ENCODE measurements at regions not wholly inside any gene's neighbourhood (a gene's known extent, or its start where the extent isn't known, plus 50 kb on each side); places are given as distances from the start of the nearest gene placed in this dataset.

GRCh38 chr2:217040099-217040498 lies 180.2 kb upstream of the TNP1 start:
- no peak for DNase-seq (ENCODE audit: low read depth in 2 of 2)

- DNase-seq (ENCODE audit: low read depth in 2 of 2), result no peak
Observed at GRCh38 chr2:217038001-217038400, 178.1 kb upstream of the TNP1 start.

DNA sequence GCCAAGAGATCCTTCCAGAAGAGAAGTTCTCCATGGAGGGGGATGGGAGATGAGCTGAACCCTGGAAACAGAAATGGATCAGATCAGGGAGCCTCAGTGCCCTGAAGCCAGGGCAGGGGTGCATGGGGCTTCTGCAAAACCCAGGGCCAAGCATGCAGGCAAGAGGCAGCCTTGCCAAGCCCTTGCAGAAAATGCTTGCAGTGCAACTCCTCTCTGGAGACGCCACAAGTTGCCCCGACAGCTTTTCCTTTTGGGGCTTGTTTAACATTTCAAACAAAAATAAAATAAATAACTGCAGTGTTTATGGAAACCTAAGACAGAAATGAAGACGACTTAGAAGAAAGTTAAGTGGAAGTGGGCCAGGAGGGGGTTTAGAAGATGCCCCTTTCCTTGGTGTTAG lies 177.5 kb upstream of the TNP1 start:
- no peak for DNase-seq (ENCODE audit: low read depth in 2 of 2)

GRCh38 chr2:217035967-217036366 lies 176.1 kb upstream of the TNP1 start:
- DNase-seq (ENCODE audit: low read depth in 2 of 2), result no peak

DNA sequence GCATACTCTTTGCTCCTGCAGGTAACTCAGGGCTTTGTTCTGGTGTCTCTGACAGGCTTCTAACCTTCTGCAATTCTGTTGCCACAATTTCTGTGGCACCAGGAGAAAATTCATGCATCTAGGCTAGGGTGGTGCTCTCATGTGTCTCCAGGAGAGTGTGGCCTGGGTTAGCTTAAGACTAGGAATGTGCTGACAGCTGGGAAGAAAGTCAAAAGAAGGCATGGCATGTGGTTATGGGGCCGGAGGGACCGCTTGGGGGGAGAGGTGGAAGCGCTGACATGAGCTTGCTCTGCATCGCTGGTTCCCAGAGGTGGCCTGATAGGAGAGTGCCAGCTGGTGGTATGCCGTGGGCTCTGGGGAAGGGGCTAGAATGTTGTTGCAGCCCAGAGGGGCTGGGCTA lies 173.3 kb upstream of the TNP1 start:
- DNase-seq (ENCODE audit: low read depth in 2 of 2), result no peak

- DNase-seq (ENCODE audit: low read depth in 2 of 2), result no peak
Observed at GRCh38 chr2:217031445-217031844, 171.6 kb upstream of the TNP1 start.

- DNase-seq (ENCODE audit: low read depth in 2 of 2), result no peak
Observed at GRCh38 chr2:217030081-217030480, 170.2 kb upstream of the TNP1 start.

DNA sequence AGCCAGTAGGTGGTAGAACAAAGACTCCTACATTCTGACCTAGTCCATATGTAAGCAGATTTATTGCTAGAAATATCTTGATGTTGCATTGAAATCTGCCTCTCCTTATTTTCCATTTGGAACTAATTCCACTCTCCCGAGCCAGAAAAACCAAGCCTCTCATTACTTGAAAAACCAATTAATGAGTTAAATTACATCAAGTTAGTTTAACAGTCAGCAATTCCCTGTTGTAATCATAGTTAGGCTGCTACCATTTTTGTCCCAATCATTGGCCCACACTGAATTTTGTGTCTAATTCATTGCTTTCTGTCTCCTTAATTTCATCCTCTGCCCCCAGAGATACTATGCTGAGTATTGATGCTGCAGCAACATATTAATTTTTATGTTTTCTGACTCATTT lies 168.3 kb upstream of the TNP1 start:
- DNase-seq (ENCODE audit: low read depth in 2 of 2), result no peak

DNA sequence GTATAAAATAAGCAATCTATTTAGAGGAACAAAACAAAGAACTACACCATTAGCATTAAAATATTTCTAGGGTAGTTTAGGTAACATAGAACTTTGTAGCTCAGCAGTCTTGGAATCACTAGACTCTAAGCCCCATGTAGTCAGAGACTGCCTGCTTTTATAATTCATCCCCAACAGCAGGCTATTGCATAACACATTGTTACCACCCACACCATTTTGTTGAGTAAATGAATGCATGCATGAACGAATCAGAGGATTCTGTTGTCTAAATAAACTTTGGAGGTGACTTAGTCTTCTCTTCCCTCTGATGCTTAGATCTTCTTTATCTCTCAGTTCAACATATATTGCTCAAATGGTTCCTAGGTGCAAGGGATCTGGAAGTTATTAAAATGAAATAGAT lies 167.6 kb upstream of the TNP1 start:
- DNase-seq (ENCODE audit: low read depth in 2 of 2), result no peak

- no peak for DNase-seq (ENCODE audit: low read depth in 2 of 2)
Observed at GRCh38 chr2:217026569-217026968, 166.7 kb upstream of the TNP1 start.

- no peak for DNase-seq (ENCODE audit: low read depth in 2 of 2)
Observed at GRCh38 chr2:217026161-217026560, 166.3 kb upstream of the TNP1 start.

DNA sequence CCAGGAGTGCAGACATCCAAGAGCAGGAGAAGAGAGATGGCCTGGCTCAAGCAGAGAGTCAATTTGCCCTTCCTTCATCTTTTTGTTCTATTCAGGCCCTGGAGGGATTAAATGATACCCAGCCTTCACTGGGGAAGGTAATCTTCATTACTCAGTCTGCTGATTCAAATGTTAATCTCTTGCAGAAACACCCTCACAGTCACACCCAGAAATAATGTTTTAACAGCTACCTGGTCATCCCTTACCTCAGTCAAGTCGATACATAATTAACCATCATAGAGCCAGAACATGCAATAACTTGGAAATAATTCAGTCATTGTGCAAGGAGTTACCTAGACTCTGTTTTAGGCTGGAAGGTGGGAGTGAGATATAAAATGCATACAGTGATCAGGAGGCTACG lies 163.7 kb upstream of the TNP1 start:
- no peak for DNase-seq (ENCODE audit: low read depth in 2 of 2)

DNA sequence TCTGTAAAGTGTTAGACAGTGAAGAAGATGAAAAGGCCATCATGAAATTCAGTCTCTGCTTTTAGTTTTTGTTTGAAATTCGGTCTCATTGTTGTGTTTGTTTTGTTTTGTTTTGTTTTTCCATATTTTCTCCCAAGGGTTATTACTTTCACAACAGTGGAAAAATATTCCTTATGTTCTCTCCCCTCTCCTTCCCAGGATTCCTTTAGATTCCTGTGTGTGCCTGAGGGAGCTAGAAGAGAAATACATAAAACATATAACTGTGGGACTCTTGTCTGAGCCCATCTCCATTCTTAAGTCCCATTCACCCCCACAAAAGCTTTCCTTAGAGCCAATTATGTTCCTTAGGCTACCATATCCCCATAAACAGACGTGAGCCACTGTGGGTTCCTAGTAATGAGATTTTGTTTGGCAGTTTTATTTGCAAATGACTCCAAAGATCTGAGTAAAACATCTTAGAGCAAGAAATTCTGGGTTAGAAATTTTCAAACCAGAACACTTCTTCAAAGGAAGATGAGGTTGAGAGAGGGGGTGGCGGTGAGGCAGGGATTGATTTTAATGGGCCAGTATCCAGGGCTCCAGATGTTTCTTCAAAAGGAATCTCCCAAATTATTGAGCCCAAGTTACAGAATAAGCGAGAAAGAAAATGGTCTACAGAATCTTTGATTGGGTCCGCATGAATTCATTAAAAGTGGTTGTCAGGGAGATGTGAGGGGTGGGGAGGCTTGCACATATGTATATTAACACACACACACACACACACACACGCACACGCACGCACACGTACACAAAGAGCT lies 157.8 kb upstream of the TNP1 start:
- no peak for DNase-seq (ENCODE audit: low read depth in 2 of 2)

GRCh38 chr2:217016796-217017419 lies 157.0 kb upstream of the TNP1 start:
- no peak for DNase-seq (ENCODE audit: low read depth in 2 of 2)

DNA sequence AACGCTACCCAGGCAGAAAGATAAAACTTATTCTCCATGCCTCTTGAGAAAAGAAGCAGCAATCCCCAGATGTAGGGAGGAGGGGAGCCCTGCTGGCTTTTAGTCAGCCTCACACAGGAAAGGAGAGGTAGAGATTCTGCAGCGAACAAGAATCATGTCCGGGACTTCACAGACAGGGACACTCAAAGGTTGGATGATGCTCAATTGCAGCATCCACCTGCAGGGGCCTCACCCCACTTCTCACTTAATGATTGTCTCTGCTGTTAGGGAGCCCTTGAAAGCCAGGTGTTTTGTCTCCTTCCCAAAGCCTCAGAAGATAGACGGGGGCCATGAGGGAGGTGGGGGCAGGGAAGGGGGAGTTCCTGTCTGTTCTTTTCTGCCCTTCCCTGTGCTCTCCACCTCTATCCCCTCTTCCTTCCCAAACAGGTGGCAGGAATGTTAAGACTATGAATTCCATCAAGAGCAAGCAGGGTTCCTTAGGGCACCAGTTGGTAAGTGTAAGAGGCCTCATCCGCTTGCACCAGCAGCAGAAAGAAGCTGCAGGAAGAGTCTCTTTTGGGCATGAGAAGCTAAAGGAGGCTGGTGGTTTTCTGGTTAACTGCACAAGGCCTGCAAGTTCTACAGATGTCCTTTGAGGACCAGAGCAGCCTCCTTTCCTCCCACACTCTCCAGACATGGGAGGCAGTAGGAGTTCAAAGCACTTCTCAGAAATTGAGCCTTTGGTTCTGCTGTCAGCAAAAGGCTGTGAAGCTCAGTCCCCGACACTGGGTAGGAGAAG lies 154.7 kb upstream of the TNP1 start:
- no peak for DNase-seq (ENCODE audit: low read depth in 2 of 2)

GRCh38 chr2:217013926-217014325 lies 154.1 kb upstream of the TNP1 start:
- no peak for DNase-seq (ENCODE audit: low read depth in 2 of 2)

DNA sequence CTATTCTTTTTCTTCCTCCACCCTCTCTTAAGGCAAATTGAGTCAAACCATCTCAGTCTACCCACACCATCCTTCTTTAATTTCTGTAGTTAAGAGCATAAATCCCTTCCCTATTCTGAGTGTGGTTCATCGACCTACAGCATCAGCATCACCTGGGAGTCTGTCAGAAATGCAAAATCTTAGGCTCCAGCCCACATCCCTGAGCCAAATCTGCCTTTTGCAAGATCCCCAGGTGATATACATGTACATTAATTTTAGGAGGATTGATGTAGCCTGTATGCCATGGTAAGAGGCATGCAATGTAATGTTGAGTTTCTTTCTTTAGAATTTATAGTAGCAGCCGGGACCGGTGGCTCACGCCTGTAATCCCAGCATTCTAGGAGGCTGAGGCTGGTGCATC lies 151.7 kb upstream of the TNP1 start:
- no peak for DNase-seq (ENCODE audit: low read depth in 2 of 2)

DNA sequence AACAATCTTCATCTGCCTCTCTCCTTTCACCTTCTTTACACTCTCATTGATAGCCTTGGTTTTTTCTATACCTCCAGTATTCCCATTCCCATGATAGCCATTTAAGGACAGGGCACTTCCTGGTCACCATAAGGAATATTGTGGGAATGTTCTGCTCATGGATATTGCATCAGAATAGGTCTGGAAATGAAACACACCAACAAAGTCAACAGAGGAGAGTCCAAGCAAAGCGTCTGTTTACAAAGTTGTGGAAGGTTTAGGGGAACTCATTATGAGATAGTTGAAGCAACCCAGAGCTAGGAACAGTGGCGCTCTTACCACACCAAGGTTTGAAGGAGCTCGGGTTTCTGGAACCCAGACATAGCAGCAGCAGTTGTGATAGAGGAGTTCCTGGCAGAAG lies 150.3 kb upstream of the TNP1 start:
- DNase-seq (ENCODE audit: low read depth in 2 of 2), result no peak

DNA sequence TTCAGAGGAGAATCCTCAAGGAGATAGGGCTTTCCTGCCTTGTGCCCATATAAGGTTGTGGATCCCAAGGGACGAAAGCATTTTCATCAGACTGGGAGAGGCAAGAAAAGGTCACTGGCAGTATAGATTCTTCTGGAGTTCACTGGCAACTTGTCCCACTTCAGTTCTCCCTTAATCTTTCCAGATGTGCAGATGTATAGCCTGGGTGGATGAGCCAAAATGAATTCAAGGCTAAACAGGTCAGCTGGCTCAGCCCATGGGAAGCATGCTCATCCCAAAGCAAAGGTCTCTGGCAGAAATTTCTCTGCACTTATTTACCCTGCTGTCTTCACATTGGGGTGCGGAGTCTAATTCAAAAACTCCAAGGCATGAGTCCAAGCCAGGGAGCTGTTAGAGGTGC lies 148.9 kb upstream of the TNP1 start:
- DNase-seq (ENCODE audit: low read depth in 2 of 2), result no peak

- no peak for DNase-seq (ENCODE audit: low read depth in 2 of 2)
Observed at GRCh38 chr2:217006217-217006616, 146.4 kb upstream of the TNP1 start.

GRCh38 chr2:217004656-217005055 lies 144.8 kb upstream of the TNP1 start:
- DNase-seq (ENCODE audit: low read depth in 2 of 2), result no peak

- no peak for DNase-seq (ENCODE audit: low read depth in 2 of 2)
Observed at GRCh38 chr2:217001740-217002139, 141.9 kb upstream of the TNP1 start.

DNA sequence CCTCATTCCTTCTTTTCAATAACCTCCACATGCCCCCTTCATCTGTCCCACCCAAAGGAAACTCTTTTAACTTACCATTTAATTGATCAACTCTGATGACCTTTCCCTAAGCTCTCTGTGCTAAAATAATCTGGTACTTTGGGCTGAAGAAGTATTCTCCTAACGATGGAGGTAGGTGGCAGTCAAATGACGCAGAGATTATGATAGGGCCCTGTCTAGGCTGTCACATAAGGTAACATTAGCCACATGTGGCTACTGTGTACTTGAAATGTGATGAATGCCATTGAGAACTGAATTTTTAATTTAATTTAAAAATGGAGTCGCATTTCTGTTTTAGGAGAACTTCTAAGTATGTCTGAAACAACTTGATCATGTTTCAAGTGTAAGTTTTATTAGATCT lies 140.5 kb upstream of the TNP1 start:
- DNase-seq (ENCODE audit: low read depth in 2 of 2), result no peak

Data from stimulated activated CD8-positive, alpha-beta memory T cell treated with anti-CD3 and anti-CD28 coated beads, Interleukin-15, amount 100 ng/mL, for 4 hours (primary cell).